H1 (cell line): ENCODE measurements at regions not wholly inside any gene's neighbourhood (a gene's known extent, or its start where the extent isn't known, plus 50 kb on each side); places are given as distances from the start of the nearest gene placed in this dataset.
"Not testable (repeated sequence)": the region's sequence is repeated elsewhere in the genome, so short reads cannot be mapped to it uniquely, and the experiment has no call there.

Source experiments
- CTCF ChIA-PET: fragments of 300-600 bp; sonication (Branson Sonifier 250); formaldehyde crosslinking; loops from one replicate; lab custom pipeline; 2021; ENCODE audit not compliant: partially characterized antibody; lab: Charles Lee
- POLR2A ChIA-PET: fragments of 300-600 bp; sonication (Branson Sonifier 250); formaldehyde crosslinking; loops from one replicate; lab custom pipeline; 2021; ENCODE audit warnings: inconsistent platforms; ENCODE audit not compliant: partially characterized antibody; lab: Charles Lee
- DNase-seq, 2 experiments: peaks; one replicate each; pipeline versions ENCODE4 v3.0.0 to v3.0.0-alpha.2; 2010 to 2022; ENCODE audit warnings: low spot score in 2 of 2, low read depth in 1 of 2, mixed read lengths in 1 of 2
- FAIRE-seq: peaks from 2 replicates; lab custom pipeline; 2011; peaks lifted over from hg19 to GRCh38; lab: Jason Lieb, UNC
- H2AFZ ChIP-seq: 2 replicates; pipeline ENCODE4 v1.8.1; 2012; ENCODE audit warnings: low read length, inconsistent platforms
- H2AK5ac ChIP-seq: 2 replicates; pipeline ENCODE4 v1.6.1; 2013; ENCODE audit warnings: low read depth, low read length
- H2BK120ac ChIP-seq: replicated peaks from 2 replicates; pipeline ENCODE3; 2013; ENCODE audit warnings: low read depth, low read length, inconsistent platforms
- H2BK12ac ChIP-seq: 2 replicates; pipeline ENCODE4 v1.6.1; 2013; ENCODE audit warnings: low read depth, low read length
- H2BK15ac ChIP-seq: 2 replicates; pipeline ENCODE4 v1.6.1; 2013; ENCODE audit warnings: low read length
- H2BK20ac ChIP-seq: 2 replicates; pipeline ENCODE4 v1.6.1; 2013; ENCODE audit warnings: low read length
- H2BK5ac ChIP-seq: 2 replicates; pipeline ENCODE4 v1.6.1; 2013; ENCODE audit warnings: low read depth, low read length
- H3K14ac ChIP-seq: 2 replicates; pipeline ENCODE4 v1.6.1; 2013; ENCODE audit warnings: inconsistent platforms; ENCODE audit not compliant: insufficient read length
- H3K18ac ChIP-seq: 2 replicates; pipeline ENCODE4 v1.6.1; 2013; ENCODE audit warnings: low read length; ENCODE audit errors: extremely low read depth
- H3K23ac ChIP-seq: 2 replicates; pipeline ENCODE4 v1.6.1; 2013; ENCODE audit warnings: inconsistent platforms; ENCODE audit not compliant: insufficient read length
- H3K23me2 ChIP-seq: 2 replicates; pipeline ENCODE4 v1.6.1; 2013; ENCODE audit warnings: low read depth, low read length
- H3K27ac ChIP-seq: 2 replicates; pipeline ENCODE4 v1.6.1; 2011; ENCODE audit warnings: low read depth, low read length, inconsistent platforms
- H3K27me3 ChIP-seq, 4 experiments: replicated peaks in 1 of 4; 1 replicate in 1 of 4; 2 replicates in 3 of 4; pipeline versions ENCODE4 v1.6.1 to v1.8.1; 2011 to 2013; ENCODE audit warnings: low read length in 3 of 4, mild to moderate bottlenecking in 3 of 4, inconsistent platforms in 2 of 4, mixed read lengths in 2 of 4, moderate library complexity in 1 of 4; ENCODE audit not compliant: control insufficient read depth in 3 of 4, insufficient read depth in 3 of 4; ENCODE audit errors: extremely low read depth in 1 of 4
- H3K36me3 ChIP-seq, 4 experiments: 2 replicates each; pipeline versions ENCODE4 v1.6.1 to v1.8.1; 2011 to 2013; ENCODE audit warnings: mild to moderate bottlenecking in 4 of 4, low read length in 3 of 4, moderate library complexity in 2 of 4, control low read depth in 1 of 4, inconsistent platforms in 1 of 4; ENCODE audit not compliant: insufficient read depth in 4 of 4, control insufficient read depth in 2 of 4
- H3K4ac ChIP-seq: replicated peaks from 2 replicates; pipeline ENCODE3; 2013; ENCODE audit warnings: low read length, low read depth, mixed read lengths, inconsistent platforms; ENCODE audit not compliant: insufficient read length
- H3K4me1 ChIP-seq, 4 experiments: replicated peaks in 1 of 4; 1 replicate in 1 of 4; 2 replicates in 3 of 4; pipeline versions ENCODE4 v1.6.1 to v1.8.1; 2011 to 2013; ENCODE audit warnings: low read length in 3 of 4, inconsistent platforms in 2 of 4, mixed read lengths in 1 of 4; ENCODE audit not compliant: insufficient read depth in 4 of 4, control insufficient read depth in 3 of 4
- H3K4me2 ChIP-seq, 2 experiments: 2 replicates each; pipeline versions ENCODE4 v1.6.1 to v1.8.1; 2011 to 2013; ENCODE audit warnings: low read depth in 2 of 2, low read length in 2 of 2, control low read depth in 1 of 2, inconsistent platforms in 1 of 2, mild to moderate bottlenecking in 1 of 2; ENCODE audit not compliant: insufficient read depth in 1 of 2
- H3K4me3 ChIP-seq, 4 experiments: fragments of 200-600, 300-600 bp in 1 of 4; sonication (generic), shearing (Covaris generic), sonication (Bioruptor Twin) in 1 of 4; 2 replicates each; pipeline versions ENCODE4 v1.5.1 to v1.8.1; 2011 to 2016; ENCODE audit warnings: low read length in 4 of 4, low read depth in 3 of 4, control low read depth in 2 of 4, inconsistent platforms in 2 of 4, mild to moderate bottlenecking in 2 of 4, mixed read lengths in 1 of 4, moderate library complexity in 1 of 4; ENCODE audit not compliant: insufficient read depth in 2 of 4; ENCODE audit errors: extremely low read depth in 1 of 4
- H3K56ac ChIP-seq: replicated peaks from 2 replicates; pipeline ENCODE3; 2013; ENCODE audit warnings: low read depth, mild to moderate bottlenecking, mixed read lengths, low read length, inconsistent platforms; ENCODE audit not compliant: insufficient read length
- H3K79me1 ChIP-seq: 2 replicates; pipeline ENCODE4 v1.6.1; 2013; ENCODE audit warnings: low read depth, low read length, control low read depth
- H3K79me2 ChIP-seq, 2 experiments: 2 replicates each; pipeline versions ENCODE4 v1.6.1 to v1.8.1; 2012 to 2013; ENCODE audit warnings: low read length in 2 of 2, mild to moderate bottlenecking in 2 of 2, inconsistent platforms in 1 of 2; ENCODE audit not compliant: insufficient read depth in 2 of 2, control insufficient read depth in 1 of 2
- H3K9ac ChIP-seq, 4 experiments: replicated peaks in 1 of 4; 1 replicate in 1 of 4; 2 replicates in 3 of 4; pipeline versions ENCODE4 v1.6.1 to v1.8.1; 2011 to 2013; ENCODE audit warnings: low read depth in 3 of 4, low read length in 3 of 4, control low read depth in 2 of 4, mild to moderate bottlenecking in 2 of 4, moderate library complexity in 2 of 4, inconsistent platforms in 1 of 4; ENCODE audit errors: extremely low read depth in 1 of 4
- H3K9me3 ChIP-seq, 2 experiments: 2 replicates each; pipeline versions ENCODE4 v1.6.1 to v1.8.1; 2012 to 2013; ENCODE audit warnings: mild to moderate bottlenecking in 2 of 2, moderate library complexity in 2 of 2, control low read depth in 1 of 2, inconsistent platforms in 1 of 2, low read depth in 1 of 2, low read length in 1 of 2, mixed read lengths in 1 of 2; ENCODE audit not compliant: insufficient read depth in 2 of 2
- H4K20me1 ChIP-seq, 2 experiments: replicated peaks in 1 of 2; 2 replicates each; pipeline versions ENCODE3 to v1.8.1; 2011 to 2013; ENCODE audit warnings: inconsistent platforms in 2 of 2, low read length in 2 of 2, mild to moderate bottlenecking in 1 of 2; ENCODE audit not compliant: insufficient read depth in 2 of 2, control insufficient read depth in 1 of 2
- H4K5ac ChIP-seq: 2 replicates; pipeline ENCODE4 v1.6.1; 2013; ENCODE audit warnings: low read length, low read depth, mixed read lengths, inconsistent platforms; ENCODE audit not compliant: insufficient read length
- H4K8ac ChIP-seq: 2 replicates; pipeline ENCODE4 v1.8.0; 2013; ENCODE audit warnings: mild to moderate bottlenecking, moderate library complexity, low read length, inconsistent platforms; ENCODE audit not compliant: insufficient read depth; ENCODE audit errors: extremely low read depth
- H4K91ac ChIP-seq: replicated peaks from 2 replicates; pipeline ENCODE3; 2013; ENCODE audit warnings: low read length, mixed read lengths, inconsistent platforms; ENCODE audit not compliant: insufficient read length
- WGBS, 2 experiments: shearing (Covaris generic) in 1 of 2; methylation state at CpG; one replicate each; pipeline versions ENCODE4 v1.1.6 to v1.1.7; 2013 to 2015; ENCODE audit warnings: low lambda C conversion rate in 2 of 2, mixed read lengths in 2 of 2, inconsistent platforms in 1 of 2, low coverage in 1 of 2, missing lambda C conversion rate in 1 of 2; ENCODE audit not compliant: insufficient replicate concordance in 2 of 2, insufficient coverage in 1 of 2, insufficient read length in 1 of 2; ENCODE audit errors: extremely low coverage in 1 of 2, missing lambda C conversion rate in 1 of 2; 5-methylcytosine and 5-hydroxymethylcytosine counted together

DNA sequence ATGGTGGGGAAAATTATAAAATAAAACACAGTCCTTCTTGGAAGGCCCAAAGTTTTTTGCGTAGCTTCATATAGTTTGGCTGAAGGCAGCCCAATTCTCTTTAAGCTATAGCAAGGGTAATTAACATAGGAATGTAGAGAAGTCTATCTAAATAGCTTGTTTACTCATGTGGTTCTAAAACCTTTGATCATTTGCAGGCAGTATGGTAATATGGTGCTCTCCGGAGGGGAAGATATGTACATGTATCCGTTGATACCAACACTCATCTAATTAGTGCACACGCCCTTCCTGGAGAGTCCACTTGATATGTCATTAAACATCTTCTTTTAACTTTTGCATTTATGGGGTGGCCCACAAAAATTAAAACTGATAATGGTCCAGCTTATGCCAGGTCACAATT lies 1207.7 kb upstream of the PABPC4L start:
- FAIRE-seq, POLR2A ChIA-PET: not testable (repeated sequence)

More for the DNA sequence above, 1207.7 kb upstream of the PABPC4L start:
- not testable (repeated sequence) for H3K4me3 ChIP-seq, H3K14ac ChIP-seq, H2BK12ac ChIP-seq, H2BK5ac ChIP-seq, H2BK20ac ChIP-seq, H2BK15ac ChIP-seq, H3K4ac ChIP-seq, H3K23me2 ChIP-seq, H3K4me1 ChIP-seq, H3K27ac ChIP-seq, H3K9ac ChIP-seq, H3K4me2 ChIP-seq, H4K20me1 ChIP-seq, H3K18ac ChIP-seq, DNase-seq, H3K79me1 ChIP-seq, H4K8ac ChIP-seq, H2AK5ac ChIP-seq, H3K36me3 ChIP-seq, H3K23ac ChIP-seq, H3K79me2 ChIP-seq, H2AFZ ChIP-seq, H2BK120ac ChIP-seq, H4K5ac ChIP-seq, H3K27me3 ChIP-seq, H3K56ac ChIP-seq, H4K91ac ChIP-seq
- CTCF ChIA-PET, result interaction anchor here (0.8 to 2.9 kb wide), 2 partner anchors 9 to 105 kb away, joined by 3 to 14 read pairs; no protein-coding TSS in a partner anchor
- 95% methylated on average over 4 of the region's 4 CpGs; no CpG with 5 or more reads in 1 of the 2 experiments for WGBS, 2 experiments
- H3K9me3 ChIP-seq, result peaks cover 7 to 20% of the 10 kb centered on the region in 2 experiments; a peak in 3 of 4 replicates
